ENCODE measurements at regions not wholly inside any gene's neighbourhood (a gene's known extent, or its start where the extent isn't known, plus 50 kb on each side); places are given as distances from the start of the nearest gene placed in this dataset.

GRCh38 chr10:43024524-43024923, 52.3 kb upstream of the RET start:
- Histone ChIP-seq H3K4me3 (no peak overlapping the region), H2AFZ (no peak overlapping the region), H3K9me3 (ENCODE audit: insufficient read depth, low read depth) (no peaks in the 10 kb centered on the region), H3K36me3 (ENCODE audit: low read depth) (no peaks in the 10 kb centered on the region), H3K27ac (no peak overlapping the region), H3K4me2 (no peak overlapping the region), H3K9me2 (ENCODE audit: insufficient read depth) (no peaks in the 10 kb centered on the region), H4K20me1 (ENCODE audit: insufficient read depth) (no peaks in the 10 kb centered on the region), H3F3A (ENCODE audit: insufficient read depth, low read depth) (peaks cover 8% of the 10 kb centered on the region; the same call in 1 of the 2 replicates), H3K4me1 (replicated peaks; ENCODE audit: insufficient read depth) (no peaks in the 10 kb centered on the region), H3K79me2 (ENCODE audit: low read depth) (no peaks in the 10 kb centered on the region), H3K27me3 (ENCODE audit: insufficient read depth, low read depth) (peaks cover 6% of the 10 kb centered on the region; the same call in 1 of the 2 replicates)
- CTCF ChIA-PET, result no interaction called here
- no TSS peak for BruUV-seq (replicated peaks)
- TF ChIP-seq CTCF (conservative IDR thresholded peaks at IDR 0.05) (no peak), EZH2 (IDR thresholded peaks at IDR 0.05; ENCODE audit: low read depth) (no peak)
- intact Hi-C loops (cut with micrococcal nuclease; ENCODE audit: unreplicated experiment), result no loop called here
- no peak for DNase-seq
- POLR2A ChIA-PET (ENCODE audit: unreplicated experiment), result no interaction called here

DNA sequence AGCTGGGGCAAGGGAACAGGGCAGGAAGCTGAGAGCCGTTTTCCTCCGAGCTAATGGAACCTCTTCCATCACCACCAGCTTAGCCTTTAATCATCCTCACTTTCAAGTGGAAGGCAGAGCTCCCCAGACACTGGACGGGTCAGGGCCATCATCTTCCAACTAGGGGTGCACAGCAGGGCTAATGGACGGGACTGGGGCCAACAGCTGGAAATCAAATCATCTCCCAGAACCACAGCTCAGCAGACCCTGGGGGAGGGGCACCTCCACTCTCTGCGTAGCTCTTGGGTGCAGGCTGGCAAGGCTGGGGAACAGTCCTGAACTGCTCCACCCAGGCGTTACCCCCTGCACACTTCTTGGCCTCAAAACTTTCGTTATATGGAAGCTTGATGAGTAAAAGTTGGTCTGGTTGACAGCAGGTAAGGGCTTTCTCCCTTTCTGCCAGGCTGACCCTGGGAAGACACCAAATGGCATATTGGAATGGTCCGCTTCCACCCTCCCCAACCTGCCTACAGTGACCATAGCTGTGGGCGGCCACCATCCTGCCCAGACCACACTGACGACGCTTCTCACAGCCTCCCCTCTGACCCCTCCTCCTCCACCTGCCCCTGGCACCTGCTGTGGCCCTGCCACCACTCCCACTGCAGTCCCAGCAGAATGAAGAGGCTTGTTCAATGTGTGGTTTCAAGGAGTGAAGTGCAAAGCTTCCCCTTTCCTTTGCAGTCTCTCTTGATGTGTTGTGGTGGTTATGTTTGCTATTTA, 51.7 kb upstream of the RET start:
- H3K4me1 ChIP-seq (replicated peaks; ENCODE audit: insufficient read depth), result no peaks in the 10 kb centered on the region
- H3F3A ChIP-seq (ENCODE audit: insufficient read depth, low read depth), result peaks cover 5% of the 10 kb centered on the region; the same call in 1 of the 2 replicates
- DNase-seq, result no peak
- H3K79me2 ChIP-seq (ENCODE audit: low read depth), result no peaks in the 10 kb centered on the region
- no peak overlapping the region for H3K27ac ChIP-seq
- H4K20me1 ChIP-seq (ENCODE audit: insufficient read depth), result no peaks in the 10 kb centered on the region
- BruUV-seq (replicated peaks), result no TSS peak
- H3K36me3 ChIP-seq (ENCODE audit: low read depth), result no peaks in the 10 kb centered on the region
- H3K4me2 ChIP-seq, result no peak overlapping the region
- TF ChIP-seq EZH2 (IDR thresholded peaks at IDR 0.05; ENCODE audit: low read depth) (no peak), CTCF (conservative IDR thresholded peaks at IDR 0.05) (no peak)
- ChIA-PET POLR2A (ENCODE audit: unreplicated experiment) (interaction anchor here (0.6 kb wide), 1 partner anchor 242 kb away, joined by 7 read pairs; the partner anchor contains the start of gene BMS1), CTCF (no interaction called here)
- no peak overlapping the region for H2AFZ ChIP-seq
- no peaks in the 10 kb centered on the region for H3K9me3 ChIP-seq (ENCODE audit: insufficient read depth, low read depth)
- intact Hi-C loops (cut with micrococcal nuclease; ENCODE audit: unreplicated experiment), result no loop called here
- H3K9me2 ChIP-seq (ENCODE audit: insufficient read depth), result no peaks in the 10 kb centered on the region
- no peak overlapping the region for H3K4me3 ChIP-seq
- no peaks in the 10 kb centered on the region; the same call in 1 of the 2 replicates for H3K27me3 ChIP-seq (ENCODE audit: insufficient read depth, low read depth)

GRCh38 chr10:43026039-43026973, 50.6 kb upstream of the RET start:
- CTCF ChIA-PET, result no interaction called here
- Histone ChIP-seq H3K27ac (no peak overlapping the region), H3K4me1 (replicated peaks; ENCODE audit: insufficient read depth) (no peaks in the 10 kb centered on the region), H3K9me3 (ENCODE audit: insufficient read depth, low read depth) (no peaks in the 10 kb centered on the region), H3K27me3 (ENCODE audit: insufficient read depth, low read depth) (no peaks in the 10 kb centered on the region), H3K4me3 (no peak overlapping the region), H3K9me2 (ENCODE audit: insufficient read depth) (no peaks in the 10 kb centered on the region), H3F3A (ENCODE audit: insufficient read depth, low read depth) (peaks cover 5% of the 10 kb centered on the region; the same call in 1 of the 2 replicates), H3K4me2 (peak overlapping the region; percentile 56), H4K20me1 (ENCODE audit: insufficient read depth) (no peaks in the 10 kb centered on the region), H3K79me2 (ENCODE audit: low read depth) (no peaks in the 10 kb centered on the region), H3K36me3 (ENCODE audit: low read depth) (no peaks in the 10 kb centered on the region), H2AFZ (0 out of 2 replicates have a peak overlapping the region, but pooled peaks have one; percentile 50)
- peak in 1 of 2 experiments; percentile 70 for DNase-seq
- POLR2A ChIA-PET (ENCODE audit: unreplicated experiment), result interaction anchor here (0.6 kb wide), 1 partner anchor 530 kb away, joined by 12 read pairs; no protein-coding TSS in a partner anchor
- TF ChIP-seq CTCF (conservative IDR thresholded peaks at IDR 0.05), result no peak
- TF ChIP-seq EZH2 (IDR thresholded peaks at IDR 0.05; ENCODE audit: low read depth), result no peak
- intact Hi-C loops (cut with micrococcal nuclease; ENCODE audit: unreplicated experiment), result no loop called here
- no TSS peak for BruUV-seq (replicated peaks)

Data from PC-9 (cell line).